GM21529 (cell line): ENCODE measurements at regions not wholly inside any gene's neighbourhood (a gene's known extent, or its start where the extent isn't known, plus 50 kb on each side); places are given as distances from the start of the nearest gene placed in this dataset.
"Not testable (repeated sequence)": the region's sequence is repeated elsewhere in the genome, so short reads cannot be mapped to it uniquely, and the experiment has no call there.

ENCODE experiments used
- ATAC-seq: cut with Tn5 transposase; IDR thresholded peaks from one replicate; pipeline ENCODE4 v1.9.1; 2021; ENCODE audit not compliant: unreplicated experiment

- ATAC-seq: no peak
Observed at GRCh38 chr15:96974761-96975160, 644.3 kb downstream of the NR2F2 start.

DNA sequence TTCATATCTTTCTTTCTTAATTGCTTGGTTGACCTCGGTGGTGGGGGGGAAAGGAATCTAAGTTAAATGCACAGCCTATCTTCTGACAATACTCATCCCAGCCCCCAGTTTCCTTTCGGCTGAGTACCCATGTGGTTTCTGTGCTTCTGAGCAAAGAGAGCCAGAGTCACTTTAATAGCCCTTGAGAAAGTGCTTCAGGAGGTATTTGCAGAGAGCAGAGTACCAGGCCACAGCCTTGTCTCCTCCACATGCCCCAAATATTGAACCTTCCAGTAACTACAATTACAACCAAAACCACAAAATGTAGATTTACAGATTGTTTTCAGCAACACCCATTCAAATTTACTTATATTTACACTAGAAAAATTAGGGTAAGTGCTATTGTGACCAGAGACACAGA lies 647.4 kb downstream of the NR2F2 start:
- no peak for ATAC-seq

DNA sequence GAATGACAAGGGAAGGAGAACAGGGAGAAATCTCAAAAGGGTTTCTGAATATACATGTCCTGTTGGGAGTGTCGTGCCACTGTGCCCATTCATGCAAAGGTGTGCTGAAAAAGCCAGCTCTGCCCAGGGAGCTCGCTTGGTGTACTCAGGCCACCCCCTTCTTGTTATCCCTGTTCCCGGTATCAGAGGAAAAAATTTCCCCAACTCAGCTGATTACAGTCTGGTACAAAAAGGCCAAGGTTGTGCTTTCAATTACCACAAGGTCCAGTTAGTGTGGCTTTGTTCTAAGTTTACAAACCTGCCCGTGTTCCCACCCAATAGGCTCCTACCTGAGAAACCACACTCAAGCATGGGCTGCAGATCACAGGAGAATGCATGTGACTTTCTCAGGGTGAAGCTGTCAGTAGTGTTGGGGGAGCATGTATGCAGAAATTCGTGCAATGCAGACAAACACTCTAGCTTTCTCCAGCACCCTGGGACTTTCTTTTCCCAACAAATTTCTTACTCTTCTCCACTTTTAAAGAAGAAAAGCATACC lies 648.5 kb downstream of the NR2F2 start:
- no peak for ATAC-seq

DNA sequence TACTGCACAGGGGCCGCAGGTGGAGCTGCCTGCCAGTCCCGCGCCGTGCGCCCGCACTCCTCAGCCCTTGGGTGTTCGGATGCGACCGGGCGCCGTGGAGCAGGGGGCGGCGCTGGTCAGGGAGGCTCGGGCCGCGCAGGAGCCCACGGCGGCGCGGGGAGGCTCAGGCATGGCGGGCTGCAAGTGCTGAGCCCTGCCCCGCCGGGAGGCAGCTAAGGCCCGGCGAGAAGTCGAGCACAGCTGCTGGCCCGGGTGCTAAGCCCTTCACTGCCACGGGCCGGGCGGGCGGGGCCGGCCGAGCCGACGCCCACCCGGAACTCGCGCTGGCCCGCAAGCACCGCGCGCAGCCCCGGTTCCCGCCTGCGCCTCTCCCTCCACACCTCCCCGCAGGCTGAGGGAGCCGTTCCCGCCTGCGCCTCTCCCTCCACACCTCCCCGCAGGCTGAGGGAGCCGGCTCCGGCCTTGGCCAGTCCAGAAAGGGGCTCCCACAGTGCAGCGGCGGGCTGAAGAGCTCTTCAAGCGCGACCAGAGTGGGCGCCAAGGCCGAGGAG lies 653.7 kb downstream of the NR2F2 start:
- ATAC-seq: not testable (repeated sequence)

- ATAC-seq: no peak
Observed at GRCh38 chr15:96992817-96993216, 662.3 kb downstream of the NR2F2 start.

- ATAC-seq: no peak
Observed at GRCh38 chr15:96997538-96997937, 667.0 kb downstream of the NR2F2 start.

DNA sequence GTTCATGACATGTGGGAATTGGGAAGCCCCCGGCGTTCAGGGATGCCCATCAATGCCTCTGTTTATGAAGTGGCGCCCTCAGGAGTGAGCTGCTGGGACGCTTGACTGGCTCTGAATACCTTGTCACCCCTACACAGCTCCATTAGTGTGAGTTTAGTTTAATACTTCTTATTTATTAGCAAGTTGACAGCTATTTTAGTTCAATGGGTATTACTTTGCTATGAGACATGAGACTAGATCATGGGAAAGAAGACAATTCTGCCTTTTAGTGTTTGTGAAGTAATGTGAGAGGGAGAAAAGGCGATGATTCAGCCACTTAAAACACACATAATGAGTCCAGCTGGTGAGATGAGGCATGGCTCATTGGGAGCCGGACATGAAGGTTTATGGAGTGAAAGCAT lies 678.5 kb downstream of the NR2F2 start:
- no peak for ATAC-seq

GRCh38 chr15:97012986-97013385 lies 682.5 kb downstream of the NR2F2 start:
- no peak for ATAC-seq

- ATAC-seq: no peak
Observed at GRCh38 chr15:97013491-97013890, 683.0 kb downstream of the NR2F2 start.

DNA sequence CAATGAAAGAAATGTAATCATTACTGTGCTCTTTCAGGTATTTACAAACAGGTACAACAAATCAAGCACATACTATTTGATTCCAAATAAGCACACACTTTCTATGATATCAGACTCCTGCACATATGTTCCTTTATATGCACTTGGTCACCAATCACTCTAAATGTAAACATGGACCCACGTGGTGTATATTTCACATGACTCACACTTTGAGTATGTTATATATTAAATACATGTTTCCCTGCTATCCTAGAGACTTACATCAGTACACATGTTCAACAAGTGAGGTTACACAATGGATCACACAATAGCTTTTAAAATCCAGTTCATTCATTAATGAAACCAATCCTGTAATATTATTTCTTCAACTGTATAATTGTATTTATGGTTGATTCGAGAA lies 683.5 kb downstream of the NR2F2 start:
- ATAC-seq: no peak

- no peak for ATAC-seq
Observed at GRCh38 chr15:97023488-97023844, 693.0 kb downstream of the NR2F2 start.

- ATAC-seq: no peak
Observed at GRCh38 chr15:97026781-97027180, 696.3 kb downstream of the NR2F2 start.

DNA sequence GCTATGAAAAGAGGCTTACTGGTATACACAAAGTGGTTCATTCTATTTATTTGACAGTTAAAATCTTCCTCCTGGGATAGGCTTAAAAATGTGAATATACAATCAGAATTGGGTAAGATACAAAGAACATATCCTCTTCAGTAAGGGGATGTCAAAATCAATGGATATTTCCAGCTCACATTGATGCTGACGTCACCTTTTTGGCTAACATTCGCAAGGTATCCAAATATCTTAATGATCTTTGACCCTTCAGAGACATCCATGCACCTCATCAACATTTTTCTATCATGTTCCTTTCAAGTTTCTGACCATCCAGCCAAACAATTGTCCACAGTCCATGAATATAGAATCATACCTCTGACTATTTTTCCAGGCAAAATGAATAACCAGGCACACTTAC lies 697.3 kb downstream of the NR2F2 start:
- ATAC-seq: no peak

DNA sequence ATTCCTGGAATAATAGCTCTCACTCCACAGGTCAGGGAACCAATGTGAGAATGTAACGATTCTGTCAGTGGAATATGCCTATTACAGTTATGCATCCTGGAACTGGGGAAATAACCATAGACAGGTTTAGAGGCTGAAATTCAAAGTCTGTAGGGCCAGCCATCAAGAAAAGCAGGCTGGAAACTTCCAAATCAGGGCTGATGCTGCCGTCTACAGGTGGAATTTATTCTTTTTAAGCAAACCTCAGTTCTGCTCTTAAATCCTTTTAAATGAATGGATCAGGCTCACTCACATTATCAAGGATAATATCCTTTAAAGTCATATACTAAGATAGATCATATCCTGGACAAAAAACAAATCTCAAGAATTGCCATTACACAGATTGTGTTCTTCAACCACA lies 699.8 kb downstream of the NR2F2 start:
- ATAC-seq: no peak

DNA sequence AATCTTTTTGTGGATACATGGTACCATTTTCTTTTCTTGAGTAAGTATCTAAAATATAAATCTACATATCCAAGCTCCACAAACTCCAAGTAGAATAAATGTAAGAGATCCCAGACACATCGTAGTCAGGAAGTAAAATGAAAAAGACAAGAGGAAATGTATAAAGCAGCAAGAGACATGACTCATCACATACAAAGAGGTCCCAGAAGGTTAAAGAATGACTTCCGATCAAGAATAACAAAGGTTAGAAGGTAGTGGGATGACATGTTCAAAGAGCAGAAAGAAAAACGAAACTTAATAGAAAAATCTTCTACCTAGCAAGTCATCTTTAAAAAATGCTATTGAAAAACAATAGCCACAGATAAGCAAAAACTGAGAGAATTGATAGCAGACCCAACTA lies 705.8 kb downstream of the NR2F2 start:
- no peak for ATAC-seq

DNA sequence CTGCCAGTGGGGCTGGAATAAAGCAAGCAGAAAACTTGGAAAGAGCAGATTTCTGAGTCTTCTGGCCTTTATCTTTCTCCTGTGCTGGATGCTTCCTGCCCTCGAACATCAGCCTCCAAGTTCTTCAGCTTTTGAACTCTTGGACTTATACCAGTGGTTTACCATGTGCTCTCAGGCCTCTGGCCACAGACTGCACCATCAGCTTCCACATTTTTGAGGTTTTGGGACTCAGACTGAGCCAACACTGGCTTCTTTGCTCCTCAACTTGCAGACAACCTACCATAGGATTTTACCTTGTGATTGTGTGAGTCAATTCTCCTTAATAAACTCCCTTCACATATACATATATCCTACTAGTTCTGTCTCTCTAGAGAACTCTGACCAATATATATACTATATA lies 706.6 kb downstream of the NR2F2 start:
- ATAC-seq: no peak

GRCh38 chr15:97045666-97046421 lies 715.3 kb downstream of the NR2F2 start:
- no peak for ATAC-seq

DNA sequence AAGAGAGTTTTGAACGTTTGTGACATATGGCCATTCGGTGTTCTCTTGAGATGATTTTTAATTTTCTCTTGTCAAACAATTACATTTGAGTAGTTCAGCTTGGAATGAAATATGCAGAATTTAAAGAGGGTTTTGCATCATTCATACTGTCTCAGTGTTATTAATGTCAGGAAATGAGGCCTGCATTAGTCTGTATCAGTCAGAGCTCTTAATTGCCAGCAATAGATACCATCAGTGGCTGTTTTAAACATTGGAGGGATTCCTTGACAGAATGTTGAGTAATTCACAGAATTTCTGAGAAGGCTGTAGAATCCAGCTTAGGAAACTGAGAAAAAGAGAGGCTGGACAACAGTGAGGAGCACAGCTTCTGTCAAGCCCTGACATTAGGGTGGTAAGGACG lies 722.0 kb downstream of the NR2F2 start:
- no peak for ATAC-seq

DNA sequence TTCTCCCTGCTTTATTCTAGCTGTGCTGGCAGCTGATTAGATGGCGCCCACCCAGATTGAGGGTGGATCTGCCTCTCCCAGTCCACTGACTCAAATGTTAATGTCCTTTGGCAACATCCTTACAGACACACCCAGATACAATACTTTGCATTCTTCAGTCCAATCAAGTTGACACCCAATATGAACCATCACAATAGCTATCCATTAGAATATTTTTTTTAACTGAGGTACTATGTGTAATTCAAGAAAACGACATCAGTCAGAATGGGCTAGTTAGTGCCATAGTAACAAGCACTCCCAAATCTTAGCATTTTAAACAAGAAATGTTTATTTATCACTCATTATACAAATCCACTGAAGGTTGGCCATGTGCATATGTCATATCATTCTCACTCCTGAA lies 723.1 kb downstream of the NR2F2 start:
- no peak for ATAC-seq

GRCh38 chr15:97057503-97057902 lies 727.0 kb downstream of the NR2F2 start:
- ATAC-seq: no peak

- ATAC-seq: no peak
Observed at GRCh38 chr15:97059281-97059680, 728.8 kb downstream of the NR2F2 start.

DNA sequence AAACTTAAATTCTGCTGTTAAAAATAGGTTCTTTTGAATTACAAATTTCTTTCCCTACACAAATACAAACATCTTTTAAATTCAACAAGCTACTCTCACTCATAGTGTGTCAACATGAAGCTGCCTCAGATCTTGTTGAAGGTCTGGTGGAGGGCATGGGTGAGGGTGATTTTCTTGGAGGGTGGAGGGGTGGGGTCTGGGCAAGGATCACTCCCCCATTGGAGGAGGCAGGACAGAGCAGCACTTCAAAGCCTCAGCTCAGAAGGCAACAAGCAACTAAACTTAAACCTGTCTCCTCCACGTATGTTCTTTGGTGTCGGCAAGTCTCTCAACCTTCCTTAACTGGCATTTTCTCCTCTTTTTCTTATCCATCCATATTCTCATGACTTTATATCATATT lies 730.9 kb downstream of the NR2F2 start:
- no peak for ATAC-seq

- no peak for ATAC-seq
Observed at GRCh38 chr15:97071668-97072067, 741.2 kb downstream of the NR2F2 start.
